ENCODE measurements at regions not wholly inside any gene's neighbourhood (a gene's known extent, or its start where the extent isn't known, plus 50 kb on each side); places are given as distances from the start of the nearest gene placed in this dataset.

DNA sequence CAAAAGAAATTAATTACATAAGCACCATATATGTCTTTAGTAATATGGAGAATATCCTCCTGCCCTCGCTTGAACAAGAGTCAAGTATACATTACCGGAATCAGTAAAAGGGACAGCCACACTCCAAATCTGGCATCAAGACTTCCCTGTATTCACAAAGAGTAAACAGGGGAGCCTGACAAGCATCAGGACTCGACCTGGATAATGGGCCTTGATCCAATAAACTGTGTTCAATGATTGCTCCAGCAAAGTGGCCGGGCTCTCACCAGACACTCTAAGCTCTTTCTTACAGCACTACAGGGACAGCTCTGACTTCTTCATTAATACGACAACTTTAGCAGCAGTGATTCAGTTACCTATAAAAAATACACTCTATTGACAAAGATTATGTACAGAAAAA is 307.9 kb upstream of the POU3F2 start:
- in situ Hi-C loops (cut with MboI; ENCODE audit: low pct_unique_long_range_greater_than_20kb, low sequenced_read_pairs, unreplicated experiment) = no loop called here
- DNase-seq (ENCODE audit: low spot score) = no peak

DNA sequence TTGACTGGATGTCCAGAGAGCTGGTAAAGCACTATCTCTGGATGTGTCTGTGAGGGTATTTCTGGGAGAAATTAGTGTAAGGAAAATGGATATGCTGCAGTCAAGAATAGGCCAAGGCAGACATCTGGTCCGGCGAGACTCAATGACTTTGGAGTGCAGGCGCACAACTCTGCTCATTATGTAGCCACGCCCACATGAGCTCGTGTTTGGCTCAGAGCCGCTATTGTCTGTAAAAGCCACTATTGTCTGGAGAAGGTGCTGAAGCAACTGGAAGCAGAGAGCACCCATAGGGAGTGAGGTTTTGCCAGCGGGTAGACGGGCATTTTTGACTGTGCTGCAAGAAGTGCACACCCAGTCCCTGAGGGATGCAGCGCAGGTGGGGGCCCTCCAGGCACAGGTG is 305.0 kb upstream of the POU3F2 start:
- in situ Hi-C loops (cut with MboI; ENCODE audit: low pct_unique_long_range_greater_than_20kb, low sequenced_read_pairs, unreplicated experiment) = no loop called here
- DNase-seq (ENCODE audit: low spot score) = no peak
- no peak for TF ChIP-seq CTCF (IDR thresholded peaks at IDR 0.05; ENCODE audit: extremely low read depth, insufficient read depth, missing control alignments)

More for the DNA sequence above, 307.9 kb upstream of the POU3F2 start:
- no peak for TF ChIP-seq CTCF (IDR thresholded peaks at IDR 0.05; ENCODE audit: extremely low read depth, insufficient read depth, missing control alignments)

- in situ Hi-C loops (cut with MboI; ENCODE audit: low pct_unique_long_range_greater_than_20kb, low sequenced_read_pairs, unreplicated experiment) = no loop called here
- no peak for TF ChIP-seq CTCF (IDR thresholded peaks at IDR 0.05; ENCODE audit: extremely low read depth, insufficient read depth, missing control alignments)
- DNase-seq (ENCODE audit: low spot score) = no peak
Observed at GRCh38 chr6:98530732-98531131, 303.6 kb upstream of the POU3F2 start.

DNA sequence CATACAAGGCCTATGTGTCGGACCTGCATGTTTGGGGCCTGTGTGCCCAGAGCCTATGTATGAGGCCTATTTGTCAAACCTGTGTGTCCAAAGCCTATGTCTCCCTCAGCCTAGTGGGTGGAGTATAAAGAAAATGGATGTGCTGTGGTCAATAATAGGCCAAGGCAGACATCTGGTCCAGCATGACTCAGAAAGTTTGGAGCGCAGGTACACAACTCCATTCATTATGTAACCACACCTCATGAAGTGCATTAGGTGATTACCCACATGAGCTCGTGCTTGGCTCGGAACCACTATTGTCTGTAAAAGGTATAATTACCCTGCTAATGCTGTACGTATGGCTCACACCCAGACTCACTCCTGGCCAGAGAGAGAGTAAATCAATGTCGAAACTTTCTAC is 302.4 kb upstream of the POU3F2 start:
- no peak for TF ChIP-seq CTCF (IDR thresholded peaks at IDR 0.05; ENCODE audit: extremely low read depth, insufficient read depth, missing control alignments)
- no peak for DNase-seq (ENCODE audit: low spot score)

GRCh38 chr6:98539741-98540140 is 294.6 kb upstream of the POU3F2 start:
- peak; percentile 5 for DNase-seq (ENCODE audit: low spot score)
- TF ChIP-seq CTCF (IDR thresholded peaks at IDR 0.05; ENCODE audit: extremely low read depth, insufficient read depth, missing control alignments) = no peak
- in situ Hi-C loops (cut with MboI; ENCODE audit: low pct_unique_long_range_greater_than_20kb, low sequenced_read_pairs, unreplicated experiment) = no loop called here

More for the DNA sequence above, 302.4 kb upstream of the POU3F2 start:
- in situ Hi-C loops (cut with MboI; ENCODE audit: low pct_unique_long_range_greater_than_20kb, low sequenced_read_pairs, unreplicated experiment) = no loop called here

DNA sequence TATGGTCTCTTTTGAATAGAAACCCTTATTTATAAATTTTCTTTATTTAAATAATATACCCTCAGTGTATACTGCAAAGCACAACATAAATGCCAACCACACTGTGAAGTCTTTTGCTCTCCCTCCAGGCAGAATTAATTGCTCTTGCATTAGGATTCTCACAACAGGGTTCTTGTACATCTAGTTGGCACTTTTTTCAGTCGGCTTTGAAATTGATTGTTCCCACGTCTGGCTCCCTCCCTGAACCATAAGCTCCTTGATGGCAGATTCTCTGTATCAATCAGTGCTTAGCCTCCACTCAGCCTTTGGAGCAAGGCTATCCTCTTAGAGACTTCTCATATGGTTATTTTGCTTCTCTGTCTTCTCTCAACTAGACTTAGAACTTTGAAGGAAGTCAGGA is 288.0 kb upstream of the POU3F2 start:
- TF ChIP-seq CTCF (IDR thresholded peaks at IDR 0.05; ENCODE audit: extremely low read depth, insufficient read depth, missing control alignments) = no peak
- in situ Hi-C loops (cut with MboI; ENCODE audit: low pct_unique_long_range_greater_than_20kb, low sequenced_read_pairs, unreplicated experiment) = no loop called here
- DNase-seq (ENCODE audit: low spot score) = no peak

GRCh38 chr6:98547151-98547550 is 287.2 kb upstream of the POU3F2 start:
- no peak for DNase-seq (ENCODE audit: low spot score)
- no peak for TF ChIP-seq CTCF (IDR thresholded peaks at IDR 0.05; ENCODE audit: extremely low read depth, insufficient read depth, missing control alignments)
- in situ Hi-C loops (cut with MboI; ENCODE audit: low pct_unique_long_range_greater_than_20kb, low sequenced_read_pairs, unreplicated experiment) = no loop called here

Data from GM13977 (cell line).